ENCODE measurements at regions not wholly inside any gene's neighbourhood (a gene's known extent, or its start where the extent isn't known, plus 50 kb on each side); places are given as distances from the start of the nearest gene placed in this dataset.

DNA sequence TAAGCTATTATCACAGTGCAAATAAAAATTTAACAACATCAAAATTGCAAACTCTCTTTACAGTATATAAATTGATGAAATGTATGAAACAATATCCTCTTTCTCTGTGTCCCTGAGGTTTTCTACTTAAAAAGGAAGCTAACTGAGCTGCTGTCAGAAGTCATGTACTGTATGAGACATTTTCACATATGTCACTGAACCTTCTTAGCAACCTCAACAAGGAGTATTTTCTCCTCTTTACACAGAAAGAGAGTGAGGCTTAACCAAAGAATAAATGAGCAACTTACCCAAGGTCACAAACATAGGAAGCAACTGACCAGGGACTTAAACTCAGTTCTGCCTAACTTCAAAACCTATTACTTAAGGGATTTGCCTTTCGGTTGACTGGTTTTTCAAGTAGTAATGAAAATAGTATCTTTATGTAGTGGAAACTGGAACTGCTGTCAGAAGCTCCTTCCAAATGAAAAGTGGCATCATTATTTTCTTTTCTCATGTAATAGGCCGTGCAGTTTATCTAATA is 288.9 kb downstream of the LRRIQ3 start:
- no peak for DNase-seq (ENCODE audit: low read depth, low spot score)
- H3K9me3 ChIP-seq (ENCODE audit: control insufficient read depth, insufficient read depth, low read length): 0 out of 2 replicates have a peak, but pooled peaks cover 2% of the 10 kb centered on the region
- H3K27ac ChIP-seq (ENCODE audit: low read length): no peak overlapping the region
- no peaks in the 10 kb centered on the region for H3K36me3 ChIP-seq (ENCODE audit: control insufficient read depth, insufficient read depth, low read length)
- no peaks in the 10 kb centered on the region for H3K4me1 ChIP-seq (ENCODE audit: control insufficient read depth, insufficient read depth, low read length)
- no peak overlapping the region for H3K4me3 ChIP-seq (ENCODE audit: low read length)
- H3K27me3 ChIP-seq (ENCODE audit: control insufficient read depth, insufficient read depth, low read length): no peaks in the 10 kb centered on the region
- WGBS (ENCODE audit: insufficient coverage, insufficient read length): no CpG with 5 or more reads among the region's 2 CpGs

- Histone ChIP-seq H3K4me1 (ENCODE audit: control insufficient read depth, insufficient read depth, low read length) (no peaks in the 10 kb centered on the region), H3K36me3 (ENCODE audit: control insufficient read depth, insufficient read depth, low read length) (no peaks in the 10 kb centered on the region), H3K9me3 (ENCODE audit: control insufficient read depth, insufficient read depth, low read length) (no peaks in the 10 kb centered on the region), H3K27me3 (ENCODE audit: control insufficient read depth, insufficient read depth, low read length) (no peaks in the 10 kb centered on the region), H3K27ac (ENCODE audit: low read length) (no peak overlapping the region), H3K4me3 (ENCODE audit: low read length) (no peak overlapping the region)
- no CpG with 5 or more reads among the region's 1 CpG for WGBS (ENCODE audit: insufficient coverage, insufficient read length)
- no peak for DNase-seq (ENCODE audit: low read depth, low spot score)
Measured at GRCh38 chr1:73907051-73907450, 290.9 kb downstream of the LRRIQ3 start.

GRCh38 chr1:73903092-73903491 is 294.9 kb downstream of the LRRIQ3 start:
- Histone ChIP-seq H3K9me3 (ENCODE audit: control insufficient read depth, insufficient read depth, low read length) (no peaks in the 10 kb centered on the region), H3K4me1 (ENCODE audit: control insufficient read depth, insufficient read depth, low read length) (peaks cover 4% of the 10 kb centered on the region; the same call in 1 of the 2 replicates), H3K4me3 (ENCODE audit: low read length) (no peak overlapping the region), H3K36me3 (ENCODE audit: control insufficient read depth, insufficient read depth, low read length) (no peaks in the 10 kb centered on the region), H3K27ac (ENCODE audit: low read length) (no peak overlapping the region), H3K27me3 (ENCODE audit: control insufficient read depth, insufficient read depth, low read length) (no peaks in the 10 kb centered on the region)
- no peak for DNase-seq (ENCODE audit: low read depth, low spot score)
- WGBS (ENCODE audit: insufficient coverage, insufficient read length): no CpG with 5 or more reads among the region's 3 CpGs

GRCh38 chr1:73901738-73902137 is 296.2 kb downstream of the LRRIQ3 start:
- WGBS (ENCODE audit: insufficient coverage, insufficient read length): no CpG with 5 or more reads among the region's 5 CpGs
- no peak for DNase-seq (ENCODE audit: low read depth, low spot score)
- Histone ChIP-seq H3K9me3 (ENCODE audit: control insufficient read depth, insufficient read depth, low read length) (no peaks in the 10 kb centered on the region), H3K27ac (ENCODE audit: low read length) (no peak overlapping the region), H3K4me1 (ENCODE audit: control insufficient read depth, insufficient read depth, low read length) (peaks cover 4% of the 10 kb centered on the region; the same call in 1 of the 2 replicates), H3K36me3 (ENCODE audit: control insufficient read depth, insufficient read depth, low read length) (no peaks in the 10 kb centered on the region), H3K27me3 (ENCODE audit: control insufficient read depth, insufficient read depth, low read length) (no peaks in the 10 kb centered on the region), H3K4me3 (ENCODE audit: low read length) (no peak overlapping the region)

GRCh38 chr1:73899311-73899710 is 298.7 kb downstream of the LRRIQ3 start:
- Histone ChIP-seq H3K9me3 (ENCODE audit: control insufficient read depth, insufficient read depth, low read length) (no peaks in the 10 kb centered on the region), H3K4me3 (ENCODE audit: low read length) (no peak overlapping the region), H3K36me3 (ENCODE audit: control insufficient read depth, insufficient read depth, low read length) (no peaks in the 10 kb centered on the region), H3K27ac (ENCODE audit: low read length) (no peak overlapping the region), H3K4me1 (ENCODE audit: control insufficient read depth, insufficient read depth, low read length) (peaks cover 4% of the 10 kb centered on the region; the same call in 1 of the 2 replicates), H3K27me3 (ENCODE audit: control insufficient read depth, insufficient read depth, low read length) (no peaks in the 10 kb centered on the region)
- no CpG with 5 or more reads among the region's 3 CpGs for WGBS (ENCODE audit: insufficient coverage, insufficient read length)
- no peak for DNase-seq (ENCODE audit: low read depth, low spot score)

DNA sequence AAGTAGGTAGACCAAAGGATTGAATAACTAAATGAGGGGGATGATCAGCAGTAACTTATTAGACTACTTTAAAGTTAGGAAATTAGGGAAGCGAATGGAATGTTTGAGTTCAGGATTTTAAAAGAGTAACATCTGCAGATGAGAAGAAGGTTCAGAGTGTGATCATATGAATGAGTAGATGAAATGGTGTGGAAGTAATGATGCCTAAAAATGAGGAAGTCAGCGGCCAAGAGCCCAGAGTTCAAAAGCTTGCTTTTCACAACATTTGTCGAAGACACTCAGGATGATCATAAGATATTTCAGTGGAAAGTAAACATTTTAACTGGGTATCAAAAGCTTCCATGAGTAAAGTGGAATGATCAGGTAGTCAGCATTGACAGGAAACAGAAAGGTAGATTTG is 299.4 kb downstream of the LRRIQ3 start:
- Histone ChIP-seq H3K27ac (ENCODE audit: low read length) (no peak overlapping the region), H3K4me1 (ENCODE audit: control insufficient read depth, insufficient read depth, low read length) (peaks cover 4% of the 10 kb centered on the region; the same call in 1 of the 2 replicates), H3K4me3 (ENCODE audit: low read length) (no peak overlapping the region), H3K36me3 (ENCODE audit: control insufficient read depth, insufficient read depth, low read length) (no peaks in the 10 kb centered on the region), H3K9me3 (ENCODE audit: control insufficient read depth, insufficient read depth, low read length) (no peaks in the 10 kb centered on the region), H3K27me3 (ENCODE audit: control insufficient read depth, insufficient read depth, low read length) (no peaks in the 10 kb centered on the region)
- WGBS (ENCODE audit: insufficient coverage, insufficient read length): 100% methylated on average over 1 of the region's 3 CpGs
- DNase-seq (ENCODE audit: low read depth, low spot score): no peak

DNA sequence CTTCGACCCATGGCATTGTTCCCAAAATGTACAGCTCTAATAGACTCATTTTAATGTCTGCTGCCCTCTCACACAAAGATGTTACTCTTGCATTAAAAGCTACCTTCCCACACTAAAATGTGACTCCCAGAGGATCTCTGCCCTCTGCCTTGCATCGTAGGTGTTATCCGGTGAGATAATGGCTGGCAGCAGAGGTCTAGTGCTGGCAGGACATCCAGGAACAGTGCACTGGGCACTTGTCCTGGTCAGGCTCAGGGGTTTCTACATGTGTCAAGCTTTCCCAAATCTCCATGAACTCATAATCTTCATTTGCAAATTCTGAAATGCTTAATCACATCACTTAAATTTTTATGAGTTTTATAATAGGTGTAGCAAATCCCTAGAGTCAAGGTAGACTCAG is 310.6 kb downstream of the LRRIQ3 start:
- Histone ChIP-seq H3K4me3 (ENCODE audit: low read length) (no peak overlapping the region), H3K27me3 (ENCODE audit: control insufficient read depth, insufficient read depth, low read length) (no peaks in the 10 kb centered on the region), H3K27ac (ENCODE audit: low read length) (no peak overlapping the region), H3K4me1 (ENCODE audit: control insufficient read depth, insufficient read depth, low read length) (no peaks in the 10 kb centered on the region; the same call in 1 of the 2 replicates), H3K36me3 (ENCODE audit: control insufficient read depth, insufficient read depth, low read length) (no peaks in the 10 kb centered on the region), H3K9me3 (ENCODE audit: control insufficient read depth, insufficient read depth, low read length) (no peaks in the 10 kb centered on the region)
- no CpG with 5 or more reads among the region's 3 CpGs for WGBS (ENCODE audit: insufficient coverage, insufficient read length)
- DNase-seq (ENCODE audit: low read depth, low spot score): no peak

DNA sequence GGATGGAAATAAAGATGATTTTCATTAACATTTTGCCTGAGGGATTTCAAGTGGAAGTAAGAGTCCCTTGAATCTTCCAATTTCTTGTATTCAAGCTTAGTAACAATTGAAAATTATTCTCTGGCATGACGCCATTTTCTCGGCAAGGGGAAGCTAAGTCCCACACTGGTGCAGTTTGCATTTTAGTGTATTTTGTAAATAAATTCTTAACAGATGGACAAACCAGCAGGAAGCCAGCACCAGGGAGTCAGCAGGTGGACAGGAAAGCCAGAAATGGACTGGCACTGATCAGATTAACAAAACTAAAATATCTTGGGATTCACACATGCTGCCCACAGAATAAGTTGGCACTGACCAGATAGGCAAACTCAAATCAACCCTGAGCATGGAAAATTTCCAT is 311.3 kb downstream of the LRRIQ3 start:
- no peak for DNase-seq (ENCODE audit: low read depth, low spot score)
- Histone ChIP-seq H3K9me3 (ENCODE audit: control insufficient read depth, insufficient read depth, low read length) (no peaks in the 10 kb centered on the region), H3K27ac (ENCODE audit: low read length) (no peak overlapping the region), H3K4me3 (ENCODE audit: low read length) (no peak overlapping the region), H3K4me1 (ENCODE audit: control insufficient read depth, insufficient read depth, low read length) (no peaks in the 10 kb centered on the region; the same call in 1 of the 2 replicates), H3K36me3 (ENCODE audit: control insufficient read depth, insufficient read depth, low read length) (no peaks in the 10 kb centered on the region), H3K27me3 (ENCODE audit: control insufficient read depth, insufficient read depth, low read length) (no peaks in the 10 kb centered on the region)
- WGBS (ENCODE audit: insufficient coverage, insufficient read length): no CpG with 5 or more reads among the region's 2 CpGs

DNA sequence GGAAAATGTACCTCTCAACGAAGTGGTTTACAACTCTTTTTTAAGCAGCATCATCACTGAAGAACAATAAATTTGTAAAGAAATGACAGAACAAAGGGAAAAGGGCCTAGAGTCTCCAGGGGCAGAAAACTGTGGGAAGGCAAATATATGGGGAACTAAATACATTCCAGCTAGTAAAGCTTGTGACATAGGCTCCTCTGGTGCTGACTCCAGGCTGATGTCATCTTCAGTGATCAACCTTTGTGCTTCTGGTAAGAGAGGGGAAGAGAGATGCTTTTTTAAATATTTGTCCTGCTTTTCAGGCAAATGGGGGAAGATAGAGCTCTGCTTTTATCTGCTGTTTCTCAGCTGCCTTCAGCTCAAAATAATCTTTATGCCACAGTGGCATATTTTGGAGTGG is 323.2 kb downstream of the LRRIQ3 start:
- no peaks in the 10 kb centered on the region for H3K36me3 ChIP-seq (ENCODE audit: control insufficient read depth, insufficient read depth, low read length)
- H3K27ac ChIP-seq (ENCODE audit: low read length): no peak overlapping the region
- no peak for DNase-seq (ENCODE audit: low read depth, low spot score)
- whole genome bisulfite sequencing (ENCODE audit: insufficient coverage, insufficient read length): no CpG with 5 or more reads among the region's 1 CpG
- no peaks in the 10 kb centered on the region for H3K27me3 ChIP-seq (ENCODE audit: control insufficient read depth, insufficient read depth, low read length)
- no peaks in the 10 kb centered on the region for H3K9me3 ChIP-seq (ENCODE audit: control insufficient read depth, insufficient read depth, low read length)
- no peaks in the 10 kb centered on the region for H3K4me1 ChIP-seq (ENCODE audit: control insufficient read depth, insufficient read depth, low read length)
- H3K4me3 ChIP-seq (ENCODE audit: low read length): no peak overlapping the region

GRCh38 chr1:73868810-73869336 is 329.1 kb downstream of the LRRIQ3 start:
- H3K27ac ChIP-seq (ENCODE audit: low read length): no peak overlapping the region
- H3K4me3 ChIP-seq (ENCODE audit: low read length): no peak overlapping the region
- no peaks in the 10 kb centered on the region for H3K36me3 ChIP-seq (ENCODE audit: control insufficient read depth, insufficient read depth, low read length)
- H3K27me3 ChIP-seq (ENCODE audit: control insufficient read depth, insufficient read depth, low read length): no peaks in the 10 kb centered on the region
- WGBS (ENCODE audit: insufficient coverage, insufficient read length): no CpG with 5 or more reads among the region's 2 CpGs
- H3K4me1 ChIP-seq (ENCODE audit: control insufficient read depth, insufficient read depth, low read length): no peaks in the 10 kb centered on the region
- no peak for DNase-seq (ENCODE audit: low read depth, low spot score)
- H3K9me3 ChIP-seq (ENCODE audit: control insufficient read depth, insufficient read depth, low read length): no peaks in the 10 kb centered on the region

DNA sequence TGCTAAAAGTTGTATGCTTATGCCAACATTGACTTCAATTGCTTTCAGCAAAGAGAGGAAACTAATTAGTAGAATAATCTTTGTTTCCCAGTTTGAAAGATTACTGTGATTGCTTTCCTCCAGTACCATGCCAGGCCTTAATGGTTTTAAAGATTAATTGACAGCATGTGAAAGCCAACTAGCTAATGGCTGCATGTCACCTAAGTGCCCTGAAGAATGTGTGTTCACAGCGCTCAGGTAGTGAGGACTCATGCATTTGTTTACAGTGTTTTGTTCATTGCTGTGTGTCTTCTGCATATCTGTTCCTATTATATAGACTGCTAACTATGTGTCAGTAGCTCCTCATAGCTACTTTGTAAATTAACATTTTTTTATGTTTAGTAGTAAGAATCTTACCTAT is 335.6 kb downstream of the LRRIQ3 start:
- Histone ChIP-seq H3K36me3 (ENCODE audit: control insufficient read depth, insufficient read depth, low read length) (no peaks in the 10 kb centered on the region), H3K9me3 (ENCODE audit: control insufficient read depth, insufficient read depth, low read length) (no peaks in the 10 kb centered on the region), H3K4me1 (ENCODE audit: control insufficient read depth, insufficient read depth, low read length) (no peaks in the 10 kb centered on the region), H3K27ac (ENCODE audit: low read length) (no peak overlapping the region), H3K4me3 (ENCODE audit: low read length) (no peak overlapping the region), H3K27me3 (ENCODE audit: control insufficient read depth, insufficient read depth, low read length) (no peaks in the 10 kb centered on the region)
- WGBS (ENCODE audit: insufficient coverage, insufficient read length): no CpG with 5 or more reads among the region's 1 CpG
- no peak for DNase-seq (ENCODE audit: low read depth, low spot score)
